ENCODE measurements at regions not wholly inside any gene's neighbourhood (a gene's known extent, or its start where the extent isn't known, plus 50 kb on each side); places are given as distances from the start of the nearest gene placed in this dataset.

DNA sequence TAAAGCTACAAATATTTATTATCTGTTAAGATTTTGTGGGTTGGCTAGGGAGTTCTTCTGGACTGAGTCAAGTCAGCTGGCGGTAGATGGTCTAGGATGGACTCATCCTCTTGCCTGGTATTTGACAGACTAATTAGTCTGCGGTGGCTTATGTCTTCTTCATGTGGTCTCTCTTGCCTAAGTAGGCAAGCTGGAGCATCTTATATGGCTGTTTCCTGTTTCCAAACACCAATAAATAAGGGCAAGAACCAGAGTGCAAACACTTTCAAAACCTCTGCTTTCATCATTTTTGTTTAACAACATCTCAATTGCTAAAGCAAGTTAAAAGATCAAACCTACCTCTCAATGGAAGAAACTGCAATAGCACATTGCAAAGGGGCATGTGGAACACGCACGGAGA is 484.8 kb downstream of the PTPRC start:
- no peaks in the 10 kb centered on the region for H3K4me1 ChIP-seq (ENCODE audit: insufficient read depth, low read length)
- no peaks in the 10 kb centered on the region for H3K27me3 ChIP-seq (ENCODE audit: insufficient read depth, low read length)
- no peaks in the 10 kb centered on the region for H3K36me3 ChIP-seq (ENCODE audit: insufficient read depth, low read depth, low read length)
- H3K4me3 ChIP-seq (ENCODE audit: low read length): no peak overlapping the region
- no peak overlapping the region for H3K27ac ChIP-seq (ENCODE audit: low read length)
- H3K9me3 ChIP-seq (ENCODE audit: insufficient read depth, low read depth, low read length): no peaks in the 10 kb centered on the region
- no peak overlapping the region for H3K9ac ChIP-seq (ENCODE audit: low read depth, low read length)

DNA sequence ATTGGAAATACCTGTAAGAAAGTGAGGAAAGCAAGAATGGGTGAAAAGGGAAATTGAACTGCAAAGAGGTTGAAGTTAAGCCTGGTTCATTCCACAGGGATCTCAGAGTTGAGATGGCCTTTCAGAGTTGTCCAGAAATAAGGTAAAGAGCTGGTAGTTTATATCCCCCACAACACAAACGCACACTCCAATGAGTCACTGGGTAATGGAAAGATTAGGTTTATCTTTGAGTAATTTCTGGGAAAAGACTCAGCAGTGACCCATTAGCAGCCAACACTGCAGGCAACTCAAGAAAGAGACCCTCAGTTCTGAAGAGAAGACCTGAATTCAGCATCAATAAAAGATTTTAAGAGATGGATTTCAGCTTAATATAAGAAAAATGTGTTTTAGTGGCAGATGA is 485.5 kb downstream of the PTPRC start:
- H3K27me3 ChIP-seq (ENCODE audit: insufficient read depth, low read length): no peaks in the 10 kb centered on the region
- no peaks in the 10 kb centered on the region for H3K4me1 ChIP-seq (ENCODE audit: insufficient read depth, low read length)
- no peak overlapping the region for H3K27ac ChIP-seq (ENCODE audit: low read length)
- no peak overlapping the region for H3K4me3 ChIP-seq (ENCODE audit: low read length)
- no peak overlapping the region for H3K9ac ChIP-seq (ENCODE audit: low read depth, low read length)
- H3K9me3 ChIP-seq (ENCODE audit: insufficient read depth, low read depth, low read length): no peaks in the 10 kb centered on the region
- no peaks in the 10 kb centered on the region for H3K36me3 ChIP-seq (ENCODE audit: insufficient read depth, low read depth, low read length)

DNA sequence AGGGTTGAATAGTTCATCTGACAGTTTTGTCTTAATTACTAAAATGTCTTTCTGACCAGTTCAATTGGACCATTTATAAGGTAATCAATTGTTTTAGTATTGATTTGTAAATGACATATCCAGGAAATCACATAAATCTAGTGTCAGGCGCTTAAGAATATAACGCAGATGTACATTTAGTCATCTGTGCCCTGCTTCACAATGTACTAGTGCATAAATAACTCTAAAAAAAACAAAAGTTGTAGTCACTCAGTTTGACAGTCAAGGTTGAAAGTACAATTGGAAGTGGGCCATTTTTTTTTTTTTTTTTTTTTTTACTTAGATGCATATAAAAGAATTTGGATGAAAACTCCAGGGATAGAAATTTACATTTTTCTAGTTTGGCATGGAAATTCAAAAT is 490.4 kb downstream of the PTPRC start:
- no peak overlapping the region for H3K27ac ChIP-seq (ENCODE audit: low read length)
- no peaks in the 10 kb centered on the region for H3K4me1 ChIP-seq (ENCODE audit: insufficient read depth, low read length)
- H3K36me3 ChIP-seq (ENCODE audit: insufficient read depth, low read depth, low read length): no peaks in the 10 kb centered on the region
- no peaks in the 10 kb centered on the region for H3K27me3 ChIP-seq (ENCODE audit: insufficient read depth, low read length)
- no peak overlapping the region for H3K9ac ChIP-seq (ENCODE audit: low read depth, low read length)
- no peaks in the 10 kb centered on the region for H3K9me3 ChIP-seq (ENCODE audit: insufficient read depth, low read depth, low read length)
- no peak overlapping the region for H3K4me3 ChIP-seq (ENCODE audit: low read length)

DNA sequence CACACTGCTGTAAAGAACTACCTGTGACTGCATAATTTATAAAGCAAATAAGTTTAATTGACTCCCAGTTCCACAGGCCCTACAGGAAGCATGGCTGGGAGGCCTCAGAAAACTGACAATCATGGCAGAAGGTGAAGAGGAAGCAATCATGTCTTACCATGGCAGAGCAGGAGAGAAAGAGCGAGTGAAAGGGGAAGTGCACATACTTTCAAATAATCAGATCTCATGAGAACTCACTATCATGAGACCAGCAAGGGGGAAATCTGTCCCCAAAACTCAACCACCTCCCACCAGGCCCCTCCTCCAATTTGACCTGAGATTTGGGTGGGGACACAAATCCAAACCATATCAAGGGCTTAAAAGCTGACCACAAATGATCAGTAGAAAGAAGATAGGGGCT is 493.2 kb downstream of the PTPRC start:
- Histone ChIP-seq H3K4me3 (ENCODE audit: low read length) (no peak overlapping the region), H3K9ac (ENCODE audit: low read depth, low read length) (no peak overlapping the region), H3K9me3 (ENCODE audit: insufficient read depth, low read depth, low read length) (no peaks in the 10 kb centered on the region), H3K36me3 (ENCODE audit: insufficient read depth, low read depth, low read length) (no peaks in the 10 kb centered on the region), H3K27me3 (ENCODE audit: insufficient read depth, low read length) (no peaks in the 10 kb centered on the region), H3K27ac (ENCODE audit: low read length) (no peak overlapping the region), H3K4me1 (ENCODE audit: insufficient read depth, low read length) (no peaks in the 10 kb centered on the region)

DNA sequence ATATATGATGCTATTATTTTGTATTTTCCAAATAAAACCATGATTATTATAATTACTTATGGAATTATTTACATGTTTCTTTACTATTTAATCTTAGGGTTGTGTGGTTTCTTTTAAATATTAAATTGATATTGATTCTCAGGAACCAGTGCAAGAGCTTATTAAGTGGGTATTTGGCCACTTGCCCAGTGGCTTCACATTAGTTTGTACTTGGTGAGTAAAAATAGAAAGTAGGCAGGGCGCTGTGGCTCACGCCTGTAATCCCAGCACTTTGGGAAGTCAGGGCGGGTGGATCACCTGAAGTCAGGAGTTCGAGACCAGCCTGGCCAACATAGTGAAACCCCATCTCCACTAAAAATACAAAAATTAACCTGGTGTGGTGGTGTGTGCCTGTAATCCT is 497.1 kb downstream of the PTPRC start:
- no peak overlapping the region for H3K4me3 ChIP-seq (ENCODE audit: low read length)
- no peak overlapping the region for H3K9ac ChIP-seq (ENCODE audit: low read depth, low read length)
- H3K36me3 ChIP-seq (ENCODE audit: insufficient read depth, low read depth, low read length): no peaks in the 10 kb centered on the region
- H3K27me3 ChIP-seq (ENCODE audit: insufficient read depth, low read length): no peaks in the 10 kb centered on the region
- no peak overlapping the region for H3K27ac ChIP-seq (ENCODE audit: low read length)
- no peaks in the 10 kb centered on the region for H3K4me1 ChIP-seq (ENCODE audit: insufficient read depth, low read length)
- no peaks in the 10 kb centered on the region for H3K9me3 ChIP-seq (ENCODE audit: insufficient read depth, low read depth, low read length)

DNA sequence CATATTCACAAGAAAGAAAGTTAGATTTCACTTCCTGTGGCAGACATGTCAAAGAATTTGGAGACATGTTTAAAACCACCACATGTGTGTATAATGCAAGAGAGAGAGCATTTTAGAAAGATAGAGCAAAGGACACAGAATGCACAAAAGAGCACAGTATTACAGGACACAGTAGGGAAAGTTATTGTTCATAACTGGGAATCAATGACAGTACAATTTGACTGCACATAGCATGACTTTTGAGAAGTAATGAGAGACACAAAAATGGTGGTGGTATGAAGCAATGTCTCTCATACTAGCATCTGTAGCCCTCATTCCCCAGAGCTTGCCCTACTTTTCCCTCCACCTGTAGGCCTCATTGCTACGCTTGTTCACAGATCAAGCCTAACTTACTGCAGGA is 499.2 kb downstream of the PTPRC start:
- Histone ChIP-seq H3K27ac (ENCODE audit: low read length) (no peak overlapping the region), H3K4me1 (ENCODE audit: insufficient read depth, low read length) (no peaks in the 10 kb centered on the region), H3K36me3 (ENCODE audit: insufficient read depth, low read depth, low read length) (no peaks in the 10 kb centered on the region), H3K9ac (ENCODE audit: low read depth, low read length) (no peak overlapping the region), H3K27me3 (ENCODE audit: insufficient read depth, low read length) (no peaks in the 10 kb centered on the region), H3K4me3 (ENCODE audit: low read length) (no peak overlapping the region), H3K9me3 (ENCODE audit: insufficient read depth, low read depth, low read length) (no peaks in the 10 kb centered on the region)

DNA sequence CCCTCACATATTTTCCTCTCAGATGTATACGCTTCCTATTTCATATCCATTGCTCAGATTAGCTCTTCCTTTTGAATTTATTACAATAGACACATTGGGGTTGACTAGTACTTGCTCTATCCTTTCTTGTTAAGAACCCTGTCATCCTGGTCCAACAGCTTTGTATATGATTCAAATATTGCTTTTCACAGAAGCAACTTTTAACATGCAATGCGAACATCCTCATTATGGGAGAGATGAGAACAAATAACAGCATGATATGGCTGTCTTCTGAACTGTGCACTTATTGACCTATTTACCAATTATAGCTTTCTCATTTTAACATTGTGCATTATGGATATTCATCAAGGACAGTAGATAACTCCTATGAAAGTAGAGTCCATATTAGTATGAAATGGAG is 510.8 kb downstream of the PTPRC start:
- H3K27me3 ChIP-seq (ENCODE audit: insufficient read depth, low read length): no peaks in the 10 kb centered on the region
- H3K27ac ChIP-seq (ENCODE audit: low read length): no peak overlapping the region
- H3K4me1 ChIP-seq (ENCODE audit: insufficient read depth, low read length): peaks cover 6% of the 10 kb centered on the region; the same call in 1 of the 2 replicates
- no peaks in the 10 kb centered on the region for H3K9me3 ChIP-seq (ENCODE audit: insufficient read depth, low read depth, low read length)
- H3K36me3 ChIP-seq (ENCODE audit: insufficient read depth, low read depth, low read length): no peaks in the 10 kb centered on the region
- no peak overlapping the region for H3K4me3 ChIP-seq (ENCODE audit: low read length)
- no peak overlapping the region for H3K9ac ChIP-seq (ENCODE audit: low read depth, low read length)

DNA sequence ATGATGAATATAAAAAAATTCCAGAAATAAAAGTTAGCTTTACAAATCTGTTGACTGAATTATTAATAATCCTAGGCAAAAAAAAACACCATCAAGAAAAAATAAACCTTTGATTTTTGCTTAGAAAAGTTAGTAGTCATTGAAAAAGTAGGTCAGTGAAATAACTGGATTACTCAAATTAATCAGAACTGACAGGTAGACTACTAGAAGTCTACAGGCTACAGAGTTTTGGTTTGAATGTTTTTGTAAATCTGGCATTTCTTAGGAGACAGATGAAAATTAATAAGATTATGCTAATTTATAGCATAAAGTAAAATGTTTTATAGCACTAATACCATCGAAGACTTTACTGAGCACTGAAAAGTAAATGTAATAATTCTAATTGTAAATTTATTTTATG is 511.9 kb downstream of the PTPRC start:
- Histone ChIP-seq H3K4me3 (ENCODE audit: low read length) (no peak overlapping the region), H3K27ac (ENCODE audit: low read length) (no peak overlapping the region), H3K9ac (ENCODE audit: low read depth, low read length) (no peak overlapping the region), H3K4me1 (ENCODE audit: insufficient read depth, low read length) (peaks cover 6% of the 10 kb centered on the region; the same call in 1 of the 2 replicates), H3K9me3 (ENCODE audit: insufficient read depth, low read depth, low read length) (no peaks in the 10 kb centered on the region), H3K27me3 (ENCODE audit: insufficient read depth, low read length) (no peaks in the 10 kb centered on the region), H3K36me3 (ENCODE audit: insufficient read depth, low read depth, low read length) (no peaks in the 10 kb centered on the region)

DNA sequence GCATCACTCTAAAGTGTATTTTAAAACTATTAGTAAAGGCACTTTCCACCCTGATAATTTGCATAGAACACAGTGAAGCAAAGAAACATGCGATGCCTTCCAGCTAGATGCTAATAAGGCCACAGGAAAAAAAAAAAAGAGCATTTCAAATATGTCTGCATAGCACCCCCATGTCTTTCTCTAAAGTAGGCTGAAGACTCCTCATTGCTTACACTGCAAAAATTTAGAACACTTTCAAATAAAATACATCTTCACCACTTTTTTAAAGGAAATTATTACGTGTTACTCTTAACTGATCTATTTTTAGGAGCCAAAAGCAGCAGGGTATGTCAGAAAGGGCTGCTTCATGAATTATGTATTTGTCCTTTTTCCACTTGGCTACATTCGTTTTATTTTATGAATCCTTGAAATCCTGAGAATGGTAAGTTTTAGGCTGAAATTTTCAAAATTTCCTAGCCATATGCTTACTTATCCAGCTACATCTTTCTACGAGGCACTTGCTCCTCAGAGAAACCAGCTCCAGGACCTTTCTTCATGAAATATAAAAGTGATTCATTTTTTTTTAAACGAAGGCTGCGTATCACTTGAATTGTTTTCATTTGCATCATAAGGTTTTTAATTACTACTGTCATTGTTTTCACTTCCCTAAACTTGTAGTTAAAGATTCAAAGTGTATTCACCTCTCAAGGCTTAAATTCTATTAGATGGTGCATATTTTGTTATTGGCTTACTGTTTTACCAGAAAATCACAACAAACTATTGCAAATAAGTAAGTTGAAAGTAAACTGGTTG is 513.0 kb downstream of the PTPRC start:
- Histone ChIP-seq H3K27me3 (ENCODE audit: insufficient read depth, low read length) (no peaks in the 10 kb centered on the region), H3K36me3 (ENCODE audit: insufficient read depth, low read depth, low read length) (no peaks in the 10 kb centered on the region), H3K9me3 (ENCODE audit: insufficient read depth, low read depth, low read length) (no peaks in the 10 kb centered on the region), H3K27ac (ENCODE audit: low read length) (no peak overlapping the region), H3K4me3 (ENCODE audit: low read length) (no peak overlapping the region), H3K4me1 (ENCODE audit: insufficient read depth, low read length) (peaks cover 6% of the 10 kb centered on the region; the same call in 1 of the 2 replicates), H3K9ac (ENCODE audit: low read depth, low read length) (no peak overlapping the region)

DNA sequence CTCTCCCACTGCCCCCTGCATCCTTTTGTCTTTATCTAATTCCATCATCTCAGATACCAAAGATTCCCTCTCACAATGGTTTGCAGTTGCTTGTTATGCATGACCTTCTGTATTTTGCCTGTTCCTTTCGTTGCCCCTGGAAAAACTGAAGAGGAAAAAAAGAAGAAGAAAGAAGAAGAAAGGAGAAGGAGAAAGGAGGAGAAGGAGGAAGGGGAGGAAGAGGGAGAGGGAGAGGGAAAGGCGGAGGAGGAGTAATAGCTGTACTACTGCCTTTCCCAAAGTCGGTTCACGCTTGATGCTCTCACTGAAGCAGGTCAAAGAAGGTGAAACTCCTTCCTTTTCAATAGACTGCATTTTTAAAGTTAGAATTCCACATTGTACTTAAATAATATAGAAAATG is 513.8 kb downstream of the PTPRC start:
- peaks cover 6% of the 10 kb centered on the region; the same call in 1 of the 2 replicates for H3K4me1 ChIP-seq (ENCODE audit: insufficient read depth, low read length)
- H3K4me3 ChIP-seq (ENCODE audit: low read length): no peak overlapping the region
- no peaks in the 10 kb centered on the region for H3K9me3 ChIP-seq (ENCODE audit: insufficient read depth, low read depth, low read length)

DNA sequence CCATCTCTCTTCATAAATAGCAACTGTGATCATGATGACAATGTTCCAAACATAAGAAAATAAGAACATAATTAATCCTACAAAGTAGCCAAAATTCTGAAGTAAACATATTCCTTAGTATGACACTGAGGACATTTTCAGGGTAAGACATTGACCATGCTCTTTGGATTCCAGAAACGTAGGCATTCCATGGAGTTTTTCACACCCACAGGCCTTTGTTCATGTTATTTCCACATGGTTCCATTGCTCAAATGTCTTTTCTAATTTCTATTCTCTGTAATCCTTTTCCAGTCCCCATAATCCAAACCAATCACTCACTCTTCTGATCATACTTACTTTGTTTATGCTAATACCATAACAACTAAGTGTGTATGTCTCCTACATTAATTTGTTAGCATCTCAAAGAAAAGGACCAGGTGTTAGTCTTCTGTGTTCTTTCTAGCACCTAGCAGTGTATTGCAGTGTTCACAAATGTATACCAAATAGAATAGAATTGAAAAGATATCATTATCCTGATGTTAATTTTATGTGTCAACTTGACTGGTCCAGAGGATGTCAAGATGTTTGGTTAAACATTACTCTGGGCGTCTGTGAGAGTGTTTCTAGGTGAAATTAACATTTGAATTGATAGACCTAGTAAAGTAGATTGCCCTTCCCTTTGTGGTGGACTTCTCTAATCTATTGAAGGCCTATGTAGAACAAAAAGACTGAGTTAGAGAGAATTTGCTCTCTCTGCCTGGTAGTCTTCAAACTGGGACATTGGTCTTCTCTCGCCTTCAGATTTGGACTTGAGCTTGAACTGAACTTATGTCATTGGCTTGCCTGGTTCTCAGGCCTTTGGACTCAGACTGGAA is 516.6 kb downstream of the PTPRC start:
- peaks cover 6% of the 10 kb centered on the region; the same call in 1 of the 2 replicates for H3K4me1 ChIP-seq (ENCODE audit: insufficient read depth, low read length)
- no peak overlapping the region for H3K4me3 ChIP-seq (ENCODE audit: low read length)
- no peaks in the 10 kb centered on the region for H3K36me3 ChIP-seq (ENCODE audit: insufficient read depth, low read depth, low read length)
- no peaks in the 10 kb centered on the region for H3K27me3 ChIP-seq (ENCODE audit: insufficient read depth, low read length)
- no peaks in the 10 kb centered on the region for H3K9me3 ChIP-seq (ENCODE audit: insufficient read depth, low read depth, low read length)
- no peak overlapping the region for H3K9ac ChIP-seq (ENCODE audit: low read depth, low read length)
- no peak overlapping the region for H3K27ac ChIP-seq (ENCODE audit: low read length)

More for the DNA sequence above, 513.8 kb downstream of the PTPRC start:
- no peak overlapping the region for H3K27ac ChIP-seq (ENCODE audit: low read length)
- H3K36me3 ChIP-seq (ENCODE audit: insufficient read depth, low read depth, low read length): no peaks in the 10 kb centered on the region
- no peak overlapping the region for H3K9ac ChIP-seq (ENCODE audit: low read depth, low read length)
- H3K27me3 ChIP-seq (ENCODE audit: insufficient read depth, low read length): no peaks in the 10 kb centered on the region

DNA sequence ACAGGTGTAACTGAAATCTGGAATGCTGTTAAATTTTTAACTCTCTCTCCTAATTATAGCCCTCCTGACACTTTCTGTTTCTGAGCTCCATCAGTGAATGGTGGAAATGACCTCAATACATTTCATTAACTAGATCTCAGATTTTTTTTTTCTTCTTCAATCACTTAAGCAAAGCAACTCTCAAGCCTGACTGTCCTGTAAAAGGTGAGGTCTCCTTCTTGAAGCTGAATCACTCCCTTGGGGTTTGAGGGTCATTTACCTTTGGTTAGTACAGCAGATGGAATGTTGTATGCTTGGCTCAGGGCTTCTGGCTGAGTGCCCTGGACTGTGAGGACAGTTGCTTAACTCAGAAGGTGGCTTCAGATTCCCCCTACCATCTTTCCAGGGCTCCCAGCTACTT is 518.7 kb downstream of the PTPRC start:
- Histone ChIP-seq H3K4me3 (ENCODE audit: low read length) (no peak overlapping the region), H3K4me1 (ENCODE audit: insufficient read depth, low read length) (peaks cover 10% of the 10 kb centered on the region; the same call in 1 of the 2 replicates), H3K27me3 (ENCODE audit: insufficient read depth, low read length) (no peaks in the 10 kb centered on the region), H3K36me3 (ENCODE audit: insufficient read depth, low read depth, low read length) (no peaks in the 10 kb centered on the region), H3K9me3 (ENCODE audit: insufficient read depth, low read depth, low read length) (no peaks in the 10 kb centered on the region), H3K27ac (ENCODE audit: low read length) (no peak overlapping the region), H3K9ac (ENCODE audit: low read depth, low read length) (no peak overlapping the region)

Data from iPS-20b (cell line).